NB4 (cell line): ENCODE measurements at regions not wholly inside any gene's neighbourhood (a gene's known extent, or its start where the extent isn't known, plus 50 kb on each side); places are given as distances from the start of the nearest gene placed in this dataset.

Source experiments
- POLR2A ChIP-seq: IDR thresholded peaks from 2 replicates; pipeline ENCODE4 v1.6.1; 2011; ENCODE audit warnings: mild to moderate bottlenecking; ENCODE audit not compliant: insufficient read length; ENCODE audit errors: extremely low read depth
- TF ChIP-seq, protein P1 (sequence below): IDR thresholded peaks from one replicate; pipeline ENCODE4 v1.5.1; 2012; ENCODE audit warnings: low read depth, low read length

DNA sequence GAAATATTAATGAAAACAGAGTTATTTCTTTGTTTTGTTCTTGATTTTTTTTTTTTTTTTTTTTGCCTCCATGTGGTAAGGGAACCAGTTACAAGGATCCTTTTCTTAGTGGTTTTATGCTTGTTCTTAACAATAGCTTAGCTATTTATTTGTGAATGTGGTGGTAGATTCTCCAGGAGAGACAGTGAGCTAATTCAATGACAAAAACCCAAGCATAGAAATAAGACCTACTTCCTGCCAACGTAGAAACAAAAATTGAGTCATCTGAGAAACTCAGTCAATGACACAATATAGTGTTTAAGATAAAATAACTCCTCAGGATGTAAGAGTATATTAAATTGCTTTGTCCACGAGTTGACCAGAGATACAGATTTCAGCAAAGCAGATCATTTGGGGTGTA lies 863.8 kb upstream of the PABPC4L start:
- TF ChIP-seq, protein P1, sequence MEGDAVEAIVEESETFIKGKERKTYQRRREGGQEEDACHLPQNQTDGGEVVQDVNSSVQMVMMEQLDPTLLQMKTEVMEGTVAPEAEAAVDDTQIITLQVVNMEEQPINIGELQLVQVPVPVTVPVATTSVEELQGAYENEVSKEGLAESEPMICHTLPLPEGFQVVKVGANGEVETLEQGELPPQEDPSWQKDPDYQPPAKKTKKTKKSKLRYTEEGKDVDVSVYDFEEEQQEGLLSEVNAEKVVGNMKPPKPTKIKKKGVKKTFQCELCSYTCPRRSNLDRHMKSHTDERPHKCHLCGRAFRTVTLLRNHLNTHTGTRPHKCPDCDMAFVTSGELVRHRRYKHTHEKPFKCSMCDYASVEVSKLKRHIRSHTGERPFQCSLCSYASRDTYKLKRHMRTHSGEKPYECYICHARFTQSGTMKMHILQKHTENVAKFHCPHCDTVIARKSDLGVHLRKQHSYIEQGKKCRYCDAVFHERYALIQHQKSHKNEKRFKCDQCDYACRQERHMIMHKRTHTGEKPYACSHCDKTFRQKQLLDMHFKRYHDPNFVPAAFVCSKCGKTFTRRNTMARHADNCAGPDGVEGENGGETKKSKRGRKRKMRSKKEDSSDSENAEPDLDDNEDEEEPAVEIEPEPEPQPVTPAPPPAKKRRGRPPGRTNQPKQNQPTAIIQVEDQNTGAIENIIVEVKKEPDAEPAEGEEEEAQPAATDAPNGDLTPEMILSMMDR = no peak
- no peak for TF ChIP-seq POLR2A
